OCI-LY7 (cell line): ENCODE measurements at regions not wholly inside any gene's neighbourhood (a gene's known extent, or its start where the extent isn't known, plus 50 kb on each side); places are given as distances from the start of the nearest gene placed in this dataset.

Experiments used
- BruUV-seq: library from RNA; stranded (reverse); fragments of 400-500 nt; replicated peaks from 2 replicates; lab custom pipeline; 2021; lab: Mats Ljungman, UMichigan
- CTCF ChIA-PET: fragments of 300-600 bp; sonication (Branson Sonifier 250); formaldehyde crosslinking; loops from one replicate; lab custom pipeline; 2022; ENCODE audit warnings: antibody characterized with exemption; ENCODE audit not compliant: unreplicated experiment; lab: Charles Lee
- POLR2A ChIA-PET: fragments of 300-600 bp; sonication (Branson Sonifier 250); formaldehyde crosslinking; loops from one replicate; lab custom pipeline; 2022; ENCODE audit warnings: antibody characterized with exemption; lab: Charles Lee
- DNase-seq: peaks from one replicate; pipeline ENCODE4 v3.0.0-alpha.2; 2015; ENCODE audit warnings: low spot score
- H2AFZ ChIP-seq: fragments of 200-600 bp; sonication (generic), shearing (Covaris generic); 2 replicates; pipeline ENCODE4 v1.6.1; 2014; ENCODE audit warnings: mild to moderate bottlenecking, antibody characterized with exemption, low read length, moderate library complexity
- H3K27ac ChIP-seq: fragments of 200-600 bp; sonication (generic); 2 replicates; pipeline ENCODE4 v1.5.1; 2014; ENCODE audit warnings: mixed run types, low read depth, mild to moderate bottlenecking, moderate library complexity, low read length, inconsistent platforms; ENCODE audit not compliant: poor library complexity, severe bottlenecking
- H3K36me3 ChIP-seq: fragments of 200-600 bp; sonication (generic); 2 replicates; pipeline ENCODE4 v1.6.1; 2014; ENCODE audit warnings: mild to moderate bottlenecking, antibody characterized with exemption, low read length, moderate library complexity, mixed read lengths; ENCODE audit not compliant: insufficient read depth
- H3K4me1 ChIP-seq: fragments of 200-600 bp; sonication (generic); 2 replicates; pipeline ENCODE4 v1.5.1; 2014; ENCODE audit warnings: mild to moderate bottlenecking, low read length; ENCODE audit not compliant: insufficient read depth, poor library complexity, severe bottlenecking
- H3K4me2 ChIP-seq: fragments of 200-600 bp; sonication (generic); 2 replicates; pipeline ENCODE4 v1.6.1; 2014; ENCODE audit warnings: mild to moderate bottlenecking, low read length
- H3K4me3 ChIP-seq: fragments of 200-600 bp; sonication (generic); 2 replicates; pipeline ENCODE4 v1.5.1; 2014; ENCODE audit warnings: mild to moderate bottlenecking, low read depth, low read length; ENCODE audit not compliant: poor library complexity, severe bottlenecking
- H3K79me2 ChIP-seq: fragments of 200-600 bp; sonication (generic); 2 replicates; pipeline ENCODE4 v1.6.1; 2016; ENCODE audit warnings: low read depth, mild to moderate bottlenecking, low read length, moderate library complexity, mixed read lengths; ENCODE audit not compliant: insufficient read depth
- H3K9me2 ChIP-seq: fragments of 200-600 bp; sonication (generic); 2 replicates; pipeline ENCODE4 v1.6.1; 2016; ENCODE audit warnings: mild to moderate bottlenecking, low read length, mixed read lengths; ENCODE audit not compliant: insufficient read depth
- H3K9me3 ChIP-seq: fragments of 200-600 bp; sonication (generic); 2 replicates; pipeline ENCODE4 v1.6.1; 2014; ENCODE audit warnings: mild to moderate bottlenecking, mixed run types, low read length, mixed read lengths
- H4K20me1 ChIP-seq: fragments of 200-600 bp; sonication (generic); 2 replicates; pipeline ENCODE4 v1.6.1; 2014; ENCODE audit warnings: mild to moderate bottlenecking, antibody characterized with exemption, low read length, moderate library complexity, mixed read lengths; ENCODE audit not compliant: insufficient read depth
- EZH2phosphoT487 ChIP-seq: fragments of 200-600 bp; sonication (generic); IDR thresholded peaks from 2 replicates; pipeline ENCODE4 v1.6.1; 2018; ENCODE audit warnings: low read depth, borderline replicate concordance, mild to moderate bottlenecking, mixed run types, antibody characterized with exemption, low read length, moderate library complexity, mixed read lengths
- intact Hi-C: fragments of 100-400 bp; cut with micrococcal nuclease; formaldehyde crosslinking; loops from one replicate; pipeline ENCODE4 v1.10.0; 2022; ENCODE audit not compliant: unreplicated experiment
- TF ChIP-seq, protein P1 (sequence below): fragments of 200-600 bp; sonication (generic); conservative IDR thresholded peaks from 2 replicates; pipeline ENCODE4 v1.5.1; 2014; ENCODE audit warnings: mild to moderate bottlenecking, antibody characterized with exemption, low read length, moderate library complexity, mixed read lengths

GRCh38 chr2:147017951-147018645 lies 826.7 kb upstream of the ACVR2A start:
- Histone ChIP-seq H3K4me2 (no peak overlapping the region), H3K27ac (no peak overlapping the region), H4K20me1 (no peaks in the 10 kb centered on the region), H2AFZ (no peak overlapping the region), H3K9me2 (no peaks in the 10 kb centered on the region), H3K9me3 (no peaks in the 10 kb centered on the region), H3K4me1 (no peaks in the 10 kb centered on the region), H3K79me2 (no peaks in the 10 kb centered on the region), H3K4me3 (no peak overlapping the region), H3K36me3 (no peaks in the 10 kb centered on the region)
- BruUV-seq = no TSS peak
- CTCF ChIA-PET = no interaction called here
- POLR2A ChIA-PET = interaction anchor here (0.7 kb wide), 1 partner anchor 191 kb away, joined by 3 read pairs; no protein-coding TSS in a partner anchor
- intact Hi-C loops = no loop called here
- no peak for DNase-seq
- TF ChIP-seq, protein P1, sequence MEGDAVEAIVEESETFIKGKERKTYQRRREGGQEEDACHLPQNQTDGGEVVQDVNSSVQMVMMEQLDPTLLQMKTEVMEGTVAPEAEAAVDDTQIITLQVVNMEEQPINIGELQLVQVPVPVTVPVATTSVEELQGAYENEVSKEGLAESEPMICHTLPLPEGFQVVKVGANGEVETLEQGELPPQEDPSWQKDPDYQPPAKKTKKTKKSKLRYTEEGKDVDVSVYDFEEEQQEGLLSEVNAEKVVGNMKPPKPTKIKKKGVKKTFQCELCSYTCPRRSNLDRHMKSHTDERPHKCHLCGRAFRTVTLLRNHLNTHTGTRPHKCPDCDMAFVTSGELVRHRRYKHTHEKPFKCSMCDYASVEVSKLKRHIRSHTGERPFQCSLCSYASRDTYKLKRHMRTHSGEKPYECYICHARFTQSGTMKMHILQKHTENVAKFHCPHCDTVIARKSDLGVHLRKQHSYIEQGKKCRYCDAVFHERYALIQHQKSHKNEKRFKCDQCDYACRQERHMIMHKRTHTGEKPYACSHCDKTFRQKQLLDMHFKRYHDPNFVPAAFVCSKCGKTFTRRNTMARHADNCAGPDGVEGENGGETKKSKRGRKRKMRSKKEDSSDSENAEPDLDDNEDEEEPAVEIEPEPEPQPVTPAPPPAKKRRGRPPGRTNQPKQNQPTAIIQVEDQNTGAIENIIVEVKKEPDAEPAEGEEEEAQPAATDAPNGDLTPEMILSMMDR = no peak
- no peak for TF ChIP-seq EZH2phosphoT487

GRCh38 chr2:147016181-147016580 lies 828.6 kb upstream of the ACVR2A start:
- CTCF ChIA-PET = no interaction called here
- Histone ChIP-seq H4K20me1 (no peaks in the 10 kb centered on the region), H3K4me2 (no peak overlapping the region), H3K4me3 (no peak overlapping the region), H3K36me3 (no peaks in the 10 kb centered on the region), H3K4me1 (no peaks in the 10 kb centered on the region), H3K27ac (no peak overlapping the region), H3K9me3 (no peaks in the 10 kb centered on the region), H3K79me2 (no peaks in the 10 kb centered on the region), H2AFZ (no peak overlapping the region), H3K9me2 (no peaks in the 10 kb centered on the region)
- intact Hi-C loops = no loop called here
- POLR2A ChIA-PET = no interaction called here
- BruUV-seq = no TSS peak
- no peak for DNase-seq
- TF ChIP-seq EZH2phosphoT487 = no peak
- TF ChIP-seq, protein P1 = no peak

GRCh38 chr2:147015591-147015990 lies 829.2 kb upstream of the ACVR2A start:
- ChIA-PET CTCF (no interaction called here), POLR2A (no interaction called here)
- Histone ChIP-seq H3K27ac (no peak overlapping the region), H4K20me1 (no peaks in the 10 kb centered on the region), H3K9me3 (no peaks in the 10 kb centered on the region), H3K79me2 (no peaks in the 10 kb centered on the region), H3K36me3 (no peaks in the 10 kb centered on the region), H3K4me1 (no peaks in the 10 kb centered on the region), H3K4me3 (no peak overlapping the region), H2AFZ (no peak overlapping the region), H3K9me2 (no peaks in the 10 kb centered on the region), H3K4me2 (no peak overlapping the region)
- intact Hi-C loops = no loop called here
- TF ChIP-seq, protein P1 = no peak
- TF ChIP-seq EZH2phosphoT487 = no peak
- no peak for DNase-seq
- no TSS peak for BruUV-seq
